Gastroesophageal sphincter (tissue), 3 donors: ENCODE measurements at regions not wholly inside any gene's neighbourhood (a gene's known extent, or its start where the extent isn't known, plus 50 kb on each side); places are given as distances from the start of the nearest gene placed in this dataset.

Experiments used
- POLR2A ChIP-seq, 2 donors: fragments of 450-650 bp; IDR thresholded peaks; one replicate each; pipeline ENCODE4 v1.6.1; 2017; ENCODE audit warnings: antibody characterized with exemption in 2 of 2, mild to moderate bottlenecking in 2 of 2, moderate library complexity in 1 of 2
- TF ChIP-seq, protein P1 (sequence below), 4 experiments: fragments of 200-600 bp in 2 of 4; fragments of 450-650 bp in 2 of 4; sonication (generic) in 1 of 4; IDR thresholded peaks; one replicate each; pipeline ENCODE4 v1.5.1; 2017 to 2019; ENCODE audit warnings: antibody characterized with exemption in 4 of 4, mild to moderate bottlenecking in 2 of 4, moderate library complexity in 2 of 4

DNA sequence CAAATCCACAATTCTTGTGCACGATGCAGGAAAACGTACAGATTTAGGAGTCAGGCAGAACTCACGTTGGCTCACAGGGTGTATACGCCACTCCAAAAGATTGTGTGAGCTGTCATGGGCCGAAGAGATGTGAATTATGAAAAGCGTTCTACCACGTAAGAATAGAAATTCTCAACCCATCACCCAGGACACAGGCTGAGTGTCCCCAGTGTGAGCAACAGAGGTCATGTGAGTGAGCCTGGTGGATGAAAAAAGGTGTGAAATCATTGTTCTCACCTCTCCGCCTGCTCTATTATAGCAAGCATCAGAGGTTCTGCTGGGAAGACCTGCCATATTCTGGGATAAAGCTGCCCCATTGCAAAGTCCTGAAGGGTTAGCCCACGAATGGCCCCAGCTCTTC is 235.0 kb downstream of the MN1 start:
- TF ChIP-seq, protein P1, sequence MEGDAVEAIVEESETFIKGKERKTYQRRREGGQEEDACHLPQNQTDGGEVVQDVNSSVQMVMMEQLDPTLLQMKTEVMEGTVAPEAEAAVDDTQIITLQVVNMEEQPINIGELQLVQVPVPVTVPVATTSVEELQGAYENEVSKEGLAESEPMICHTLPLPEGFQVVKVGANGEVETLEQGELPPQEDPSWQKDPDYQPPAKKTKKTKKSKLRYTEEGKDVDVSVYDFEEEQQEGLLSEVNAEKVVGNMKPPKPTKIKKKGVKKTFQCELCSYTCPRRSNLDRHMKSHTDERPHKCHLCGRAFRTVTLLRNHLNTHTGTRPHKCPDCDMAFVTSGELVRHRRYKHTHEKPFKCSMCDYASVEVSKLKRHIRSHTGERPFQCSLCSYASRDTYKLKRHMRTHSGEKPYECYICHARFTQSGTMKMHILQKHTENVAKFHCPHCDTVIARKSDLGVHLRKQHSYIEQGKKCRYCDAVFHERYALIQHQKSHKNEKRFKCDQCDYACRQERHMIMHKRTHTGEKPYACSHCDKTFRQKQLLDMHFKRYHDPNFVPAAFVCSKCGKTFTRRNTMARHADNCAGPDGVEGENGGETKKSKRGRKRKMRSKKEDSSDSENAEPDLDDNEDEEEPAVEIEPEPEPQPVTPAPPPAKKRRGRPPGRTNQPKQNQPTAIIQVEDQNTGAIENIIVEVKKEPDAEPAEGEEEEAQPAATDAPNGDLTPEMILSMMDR (IDR thresholded peaks at IDR 0.05): no peak
- no peak for TF ChIP-seq POLR2A (IDR thresholded peaks at IDR 0.05)
